Hepatocyte (in vitro differentiated cells): ENCODE measurements at regions not wholly inside any gene's neighbourhood (a gene's known extent, or its start where the extent isn't known, plus 50 kb on each side); places are given as distances from the start of the nearest gene placed in this dataset.

Experiments
- DNase-seq: peaks from one replicate; pipeline ENCODE4 v3.0.0-alpha.2; 2016; ENCODE audit warnings: low spot score
- H2AFZ ChIP-seq: fragments of 200-600 bp; sonication (generic); 2 replicates; pipeline ENCODE4 v1.6.0; 2016; ENCODE audit warnings: antibody characterized with exemption, mild to moderate bottlenecking
- H3K27ac ChIP-seq: fragments of 200-600 bp; sonication (generic); 2 replicates; pipeline ENCODE4 v1.5.1; 2016; ENCODE audit warnings: mild to moderate bottlenecking
- H3K27me3 ChIP-seq: fragments of 200-600 bp; sonication (generic); 2 replicates; pipeline ENCODE4 v1.6.1; 2016
- H3K36me3 ChIP-seq: fragments of 200-600 bp; sonication (generic); replicated peaks from 2 replicates; pipeline ENCODE4 v1.5.1; 2016; ENCODE audit warnings: low read depth; ENCODE audit not compliant: insufficient read depth
- H3K4me1 ChIP-seq: fragments of 200-600 bp; sonication (generic); 2 replicates; pipeline ENCODE4 v1.5.1; 2016; ENCODE audit warnings: mild to moderate bottlenecking, moderate library complexity; ENCODE audit not compliant: insufficient read depth
- H3K4me2 ChIP-seq: fragments of 200-600 bp; sonication (generic); 2 replicates; pipeline ENCODE4 v1.6.0; 2016
- H3K4me3 ChIP-seq: fragments of 200-600 bp; sonication (generic); 2 replicates; pipeline ENCODE4 v1.5.1; 2016; ENCODE audit warnings: mild to moderate bottlenecking
- H3K79me2 ChIP-seq: fragments of 200-600 bp; sonication (generic); 2 replicates; pipeline ENCODE4 v1.6.0; 2017; ENCODE audit warnings: mild to moderate bottlenecking
- H3K9me2 ChIP-seq: fragments of 200-600 bp; sonication (generic); replicated peaks from 2 replicates; pipeline ENCODE4 v1.6.0; 2017; ENCODE audit warnings: mild to moderate bottlenecking; ENCODE audit not compliant: insufficient read depth
- H3K9me3 ChIP-seq: fragments of 200-600 bp; sonication (generic); 2 replicates; pipeline ENCODE4 v1.5.1; 2016; ENCODE audit warnings: low read depth, mild to moderate bottlenecking
- H4K20me1 ChIP-seq: fragments of 200-600 bp; sonication (generic); 2 replicates; pipeline ENCODE4 v1.6.0; 2016; ENCODE audit warnings: mild to moderate bottlenecking; ENCODE audit not compliant: insufficient read depth, poor library complexity, severe bottlenecking
- CTCF ChIP-seq: fragments of 200-600 bp; sonication (generic); IDR thresholded peaks from 2 replicates; pipeline ENCODE4 v1.5.1; 2016; ENCODE audit warnings: antibody characterized with exemption, mild to moderate bottlenecking; ENCODE audit not compliant: poor library complexity
- EZH2 ChIP-seq: fragments of 200-600 bp; sonication (generic); IDR thresholded peaks from 2 replicates; pipeline ENCODE4 v1.6.1; 2016; ENCODE audit warnings: antibody characterized with exemption, mild to moderate bottlenecking, borderline replicate concordance
- EZH2phosphoT487 ChIP-seq: fragments of 200-600 bp; sonication (generic); IDR thresholded peaks from one replicate; pipeline ENCODE4 v1.6.1; 2018; ENCODE audit warnings: antibody characterized with exemption, mild to moderate bottlenecking, low read depth, moderate library complexity; ENCODE audit not compliant: unreplicated experiment, severe bottlenecking
- WGBS: methylation state at CpG from one replicate; pipeline ENCODE4 v1.1.6; 2016; ENCODE audit warnings: low lambda C conversion rate; ENCODE audit errors: missing lambda C conversion rate; 5-methylcytosine and 5-hydroxymethylcytosine counted together

GRCh38 chr3:132167870-132168269, 133.1 kb upstream of the CPNE4 start:
- Histone ChIP-seq H3K4me2 (no peak overlapping the region), H2AFZ (no peak overlapping the region), H3K9me2 (no peaks in the 10 kb centered on the region), H3K79me2 (no peaks in the 10 kb centered on the region), H3K27ac (no peak overlapping the region), H3K4me3 (no peak overlapping the region), H3K27me3 (peaks cover 5% of the 10 kb centered on the region), H4K20me1 (no peaks in the 10 kb centered on the region), H3K36me3 (no peaks in the 10 kb centered on the region), H3K9me3 (no peaks in the 10 kb centered on the region), H3K4me1 (no peaks in the 10 kb centered on the region)
- 83% methylated on average over 5 of the region's 5 CpGs for WGBS
- TF ChIP-seq EZH2phosphoT487 (no peak), EZH2 (no peak), CTCF (no peak)
- no peak for DNase-seq

- H3K27ac ChIP-seq = no peak overlapping the region
- H3K9me2 ChIP-seq = no peaks in the 10 kb centered on the region
- TF ChIP-seq EZH2phosphoT487 = no peak
- no peak for TF ChIP-seq CTCF
- no peak for TF ChIP-seq EZH2
- peaks cover 5% of the 10 kb centered on the region for H3K27me3 ChIP-seq
- no peak for DNase-seq
- no peaks in the 10 kb centered on the region for H4K20me1 ChIP-seq
- H3K4me2 ChIP-seq = no peak overlapping the region
- no peak overlapping the region for H2AFZ ChIP-seq
- WGBS = 82% methylated on average over 1 of the region's 1 CpG
- H3K4me3 ChIP-seq = no peak overlapping the region
- H3K9me3 ChIP-seq = no peaks in the 10 kb centered on the region
- H3K36me3 ChIP-seq = no peaks in the 10 kb centered on the region
- H3K79me2 ChIP-seq = no peaks in the 10 kb centered on the region
- no peaks in the 10 kb centered on the region for H3K4me1 ChIP-seq
Measured at GRCh38 chr3:132174500-132174899, 139.7 kb upstream of the CPNE4 start.

- H3K9me2 ChIP-seq = no peaks in the 10 kb centered on the region
- no peaks in the 10 kb centered on the region for H3K4me1 ChIP-seq
- H3K79me2 ChIP-seq = no peaks in the 10 kb centered on the region
- peak; percentile 57 for TF ChIP-seq CTCF
- no peak for TF ChIP-seq EZH2phosphoT487
- no peak overlapping the region for H3K27ac ChIP-seq
- no peak overlapping the region for H3K4me2 ChIP-seq
- 20% methylated on average over 3 of the region's 3 CpGs for WGBS
- no peaks in the 10 kb centered on the region for H4K20me1 ChIP-seq
- H3K4me3 ChIP-seq = no peak overlapping the region
- H3K36me3 ChIP-seq = no peaks in the 10 kb centered on the region
- DNase-seq = peak; percentile 75
- no peak overlapping the region for H2AFZ ChIP-seq
- H3K9me3 ChIP-seq = no peaks in the 10 kb centered on the region
- H3K27me3 ChIP-seq = no peaks in the 10 kb centered on the region
Measured at GRCh38 chr3:132180337-132180791, 136.8 kb upstream of the ACP3 start.

GRCh38 chr3:132183811-132184210, 133.4 kb upstream of the ACP3 start:
- no peak for TF ChIP-seq EZH2
- no peak for TF ChIP-seq EZH2phosphoT487
- no peak for TF ChIP-seq CTCF
- Histone ChIP-seq H3K79me2 (no peaks in the 10 kb centered on the region), H4K20me1 (no peaks in the 10 kb centered on the region), H3K27me3 (peaks cover 3% of the 10 kb centered on the region), H3K27ac (no peak overlapping the region), H3K9me2 (no peaks in the 10 kb centered on the region), H3K4me1 (no peaks in the 10 kb centered on the region), H3K9me3 (no peaks in the 10 kb centered on the region), H3K36me3 (no peaks in the 10 kb centered on the region), H2AFZ (no peak overlapping the region), H3K4me2 (no peak overlapping the region), H3K4me3 (no peak overlapping the region)
- 67% methylated on average over 1 of the region's 1 CpG for WGBS
- DNase-seq = no peak
